H9 (cell line): ENCODE measurements at regions not wholly inside any gene's neighbourhood (a gene's known extent, or its start where the extent isn't known, plus 50 kb on each side); places are given as distances from the start of the nearest gene placed in this dataset.

Source experiments
- DNase-seq: peaks from one replicate; pipeline ENCODE4 v3.0.0-alpha.2; 2017
- H2AFZ ChIP-seq: one replicate; pipeline ENCODE4 v1.6.1; 2013; ENCODE audit warnings: mild to moderate bottlenecking, low read length, control low read depth, moderate library complexity
- H2AK5ac ChIP-seq: 2 replicates; pipeline ENCODE4 v1.6.1; 2013; ENCODE audit warnings: low read length, control low read depth, mixed read lengths; ENCODE audit not compliant: insufficient read length
- H2BK120ac ChIP-seq: one replicate; pipeline ENCODE4 v1.6.1; 2013; ENCODE audit warnings: low read depth, mild to moderate bottlenecking, low read length, control low read depth, inconsistent platforms; ENCODE audit not compliant: poor library complexity, severe bottlenecking
- H2BK12ac ChIP-seq: 2 replicates; pipeline ENCODE4 v1.6.1; 2013; ENCODE audit warnings: low read length, control low read depth, mixed read lengths, low read depth; ENCODE audit not compliant: insufficient read length
- H2BK15ac ChIP-seq: 2 replicates; pipeline ENCODE4 v1.6.1; 2013; ENCODE audit warnings: low read depth, low read length, control low read depth
- H2BK20ac ChIP-seq: one replicate; pipeline ENCODE4 v1.6.1; 2013; ENCODE audit warnings: low read depth, mild to moderate bottlenecking, low read length, control low read depth, inconsistent platforms; ENCODE audit not compliant: poor library complexity, severe bottlenecking
- H2BK5ac ChIP-seq: 2 replicates; pipeline ENCODE4 v1.6.1; 2013; ENCODE audit warnings: low read length, control low read depth, mixed read lengths; ENCODE audit not compliant: insufficient read length
- H3K14ac ChIP-seq: 2 replicates; pipeline ENCODE4 v1.6.1; 2013; ENCODE audit warnings: low read length, control low read depth; ENCODE audit not compliant: insufficient read depth
- H3K18ac ChIP-seq: 2 replicates; pipeline ENCODE4 v1.6.1; 2013; ENCODE audit warnings: low read depth, mild to moderate bottlenecking, mixed read lengths, low read length, control low read depth; ENCODE audit not compliant: insufficient read length
- H3K23ac ChIP-seq: 2 replicates; pipeline ENCODE4 v1.6.1; 2013; ENCODE audit warnings: low read length, control low read depth, mixed read lengths, low read depth; ENCODE audit not compliant: insufficient read length
- H3K23me2 ChIP-seq: 2 replicates; pipeline ENCODE4 v1.6.1; 2013; ENCODE audit warnings: low read depth, mild to moderate bottlenecking, mixed read lengths, low read length, control low read depth; ENCODE audit not compliant: insufficient read length, poor library complexity, severe bottlenecking
- H3K27ac ChIP-seq: 2 replicates; pipeline ENCODE4 v1.5.1; 2013; ENCODE audit warnings: low read length, control low read depth, mixed read lengths, low read depth; ENCODE audit not compliant: insufficient read length
- H3K27me3 ChIP-seq: 2 replicates; pipeline ENCODE4 v1.6.1; 2013; ENCODE audit warnings: low read length, control low read depth, inconsistent platforms; ENCODE audit not compliant: insufficient read depth
- H3K4ac ChIP-seq: 2 replicates; pipeline ENCODE4 v1.6.1; 2013; ENCODE audit warnings: low read depth, mild to moderate bottlenecking, control low read depth, inconsistent platforms, low read length, moderate library complexity
- H3K4me1 ChIP-seq: 2 replicates; pipeline ENCODE4 v1.6.1; 2013; ENCODE audit warnings: low read length, control low read depth, inconsistent platforms; ENCODE audit not compliant: insufficient read depth
- H3K4me2 ChIP-seq: 2 replicates; pipeline ENCODE4 v1.6.1; 2013; ENCODE audit warnings: low read length, control low read depth, mixed read lengths; ENCODE audit not compliant: insufficient read length, insufficient read depth
- H3K56ac ChIP-seq: 2 replicates; pipeline ENCODE4 v1.6.1; 2013; ENCODE audit warnings: low read depth, mild to moderate bottlenecking, mixed read lengths, low read length, control low read depth; ENCODE audit not compliant: insufficient read length
- H3K79me1 ChIP-seq: 2 replicates; pipeline ENCODE4 v1.6.1; 2013; ENCODE audit warnings: low read depth, mild to moderate bottlenecking, moderate library complexity, low read length, control low read depth, inconsistent platforms; ENCODE audit not compliant: insufficient read depth, poor library complexity, severe bottlenecking
- H3K79me2 ChIP-seq: 2 replicates; pipeline ENCODE4 v1.6.1; 2013; ENCODE audit warnings: low read length, control low read depth, inconsistent platforms; ENCODE audit not compliant: insufficient read depth
- H3K9ac ChIP-seq: 2 replicates; pipeline ENCODE4 v1.6.1; 2013; ENCODE audit warnings: low read length, control low read depth, mixed read lengths; ENCODE audit not compliant: insufficient read length; ENCODE audit errors: extremely low read depth
- H3K9me3 ChIP-seq: one replicate; pipeline ENCODE4 v1.6.1; 2013; ENCODE audit warnings: low read depth, low read length, inconsistent platforms; ENCODE audit not compliant: control insufficient read depth
- H3T11ph ChIP-seq: one replicate; pipeline ENCODE4 v1.6.1; 2013; ENCODE audit warnings: mild to moderate bottlenecking, low read length, control low read depth, inconsistent platforms
- H4K20me1 ChIP-seq: one replicate; pipeline ENCODE4 v1.6.1; 2013; ENCODE audit not compliant: control insufficient read depth, insufficient read length, insufficient read depth
- H4K5ac ChIP-seq: 2 replicates; pipeline ENCODE4 v1.6.1; 2013; ENCODE audit warnings: low read depth, mild to moderate bottlenecking, mixed read lengths, low read length, control low read depth; ENCODE audit not compliant: insufficient read length
- H4K8ac ChIP-seq: replicated peaks from 2 replicates; pipeline ENCODE4 v1.6.1; 2013; ENCODE audit warnings: low read length, control low read depth, mixed read lengths, low read depth; ENCODE audit not compliant: insufficient read length
- H4K91ac ChIP-seq: 2 replicates; pipeline ENCODE4 v1.6.1; 2013; ENCODE audit warnings: low read depth, mild to moderate bottlenecking, moderate library complexity, mixed read lengths, low read length, control low read depth; ENCODE audit not compliant: insufficient read length
- H3K27ac Mint-ChIP-seq, 3 experiments: 2 replicates in 2 of 3; 3 replicates in 1 of 3; pipeline ENCODE4 v1.8.0; 2020 to 2021; ENCODE audit warnings: mixed read lengths in 3 of 3, mild to moderate bottlenecking in 1 of 3, moderate library complexity in 1 of 3
- H3K27me3 Mint-ChIP-seq: 2 replicates; pipeline ENCODE4 v1.8.0; 2021; ENCODE audit warnings: low read depth, mild to moderate bottlenecking, moderate library complexity, mixed read lengths
- H3K36me3 Mint-ChIP-seq, 3 experiments: 2 replicates in 2 of 3; 3 replicates in 1 of 3; pipeline ENCODE4 v1.8.0; 2020 to 2021; ENCODE audit warnings: low read depth in 3 of 3, mixed read lengths in 3 of 3; ENCODE audit not compliant: insufficient read depth in 1 of 3
- H3K4me1 Mint-ChIP-seq, 2 experiments: 2 replicates each; pipeline ENCODE4 v1.8.0; 2020; ENCODE audit warnings: mixed read lengths in 2 of 2
- H3K4me3 Mint-ChIP-seq, 2 experiments: 2 replicates in 1 of 2; 3 replicates in 1 of 2; pipeline ENCODE4 v1.8.0; 2020 to 2021; ENCODE audit warnings: mild to moderate bottlenecking in 2 of 2, mixed read lengths in 2 of 2, moderate library complexity in 1 of 2
- H3K9me3 Mint-ChIP-seq, 2 experiments: 2 replicates in 1 of 2; 3 replicates in 1 of 2; pipeline ENCODE4 v1.8.0; 2020; ENCODE audit warnings: mild to moderate bottlenecking in 2 of 2, mixed read lengths in 2 of 2, moderate library complexity in 1 of 2
- CTCF ChIP-seq: fragments of 200-600 bp; sonication (generic); conservative IDR thresholded peaks from 3 replicates; pipeline ENCODE4 v1.8.0; 2021; ENCODE audit warnings: antibody characterized with exemption, mild to moderate bottlenecking
- whole genome bisulfite sequencing: extraction: QIAGEN DNeasy Blood & Tissue Kit; methylation state at CpG from one replicate; pipeline ENCODE4 v1.1.7; 2013; ENCODE audit warnings: missing lambda C conversion rate, low lambda C conversion rate, mixed read lengths; ENCODE audit not compliant: insufficient read length; ENCODE audit errors: extremely low coverage; 5-methylcytosine and 5-hydroxymethylcytosine counted together

GRCh38 chr7:128164955-128165670, 76.0 kb upstream of the LEP start:
- no peak overlapping the region for H2BK5ac ChIP-seq
- H3K14ac ChIP-seq, result no peak overlapping the region
- no peak overlapping the region for H3K56ac ChIP-seq
- H3K4me2 ChIP-seq, result no peak overlapping the region
- no peak overlapping the region for H2AFZ ChIP-seq
- H3K79me1 ChIP-seq, result no peaks in the 10 kb centered on the region
- peaks cover 24 to 31% of the 10 kb centered on the region in 2 experiments for H3K4me1 Mint-ChIP-seq
- no peaks in the 10 kb centered on the region for H3K79me2 ChIP-seq
- no peak overlapping the region for H4K91ac ChIP-seq
- no peak overlapping the region for H3K23ac ChIP-seq
- peak overlapping the region in 1 of 2 experiments; percentile 86; a peak in 3 of 5 replicates for H3K4me3 Mint-ChIP-seq
- DNase-seq, result peak; percentile 13
- no peaks in the 10 kb centered on the region; a peak in 1 of 5 replicates for H3K9me3 Mint-ChIP-seq
- H2BK15ac ChIP-seq, result no peak overlapping the region
- H4K8ac ChIP-seq, result no peak overlapping the region
- H3T11ph ChIP-seq, result no peak overlapping the region
- no peak for TF ChIP-seq CTCF
- H3K18ac ChIP-seq, result no peak overlapping the region
- H3K9ac ChIP-seq, result no peak overlapping the region
- H3K27me3 Mint-ChIP-seq, result peaks cover 98% of the 10 kb centered on the region
- no peak overlapping the region for H3K27ac ChIP-seq
- H3K4ac ChIP-seq, result no peak overlapping the region
- H3K27ac Mint-ChIP-seq, result no peak overlapping the region
- H3K4me1 ChIP-seq, result peaks cover 4% of the 10 kb centered on the region; the same call in 1 of the 2 replicates
- no CpG with 5 or more reads among the region's 6 CpGs for WGBS
- H2AK5ac ChIP-seq, result no peak overlapping the region
- H3K27me3 ChIP-seq, result peaks cover 35% of the 10 kb centered on the region; the same call in 1 of the 2 replicates
- peaks cover 15% of the 10 kb centered on the region for H3K23me2 ChIP-seq
- H2BK12ac ChIP-seq, result no peak overlapping the region
- H3K36me3 Mint-ChIP-seq, result no peaks in the 10 kb centered on the region
- no peaks in the 10 kb centered on the region for H4K20me1 ChIP-seq
- no peaks in the 10 kb centered on the region for H3K9me3 ChIP-seq
- no peak overlapping the region for H2BK120ac ChIP-seq
- H2BK20ac ChIP-seq, result no peak overlapping the region
- no peak overlapping the region for H4K5ac ChIP-seq
